Retinal pigment epithelial cell (primary cell): ENCODE measurements at regions not wholly inside any gene's neighbourhood (a gene's known extent, or its start where the extent isn't known, plus 50 kb on each side); places are given as distances from the start of the nearest gene placed in this dataset.

Source experiments
- DNase-seq: peaks from one replicate; pipeline ENCODE4 v3.0.0-alpha.2; 2010; ENCODE audit warnings: low read depth
- H3K4me3 ChIP-seq: 2 replicates; pipeline ENCODE4 v1.5.1; 2011; ENCODE audit warnings: mild to moderate bottlenecking, low read length, control low read depth, moderate library complexity
- CTCF ChIP-seq: conservative IDR thresholded peaks from 2 replicates; pipeline ENCODE4 v1.5.1; 2011; ENCODE audit warnings: low read depth, low read length, control low read depth, inconsistent platforms

- no peak for TF ChIP-seq CTCF
- H3K4me3 ChIP-seq = no peak overlapping the region
- no peak for DNase-seq
Observed at GRCh38 chr16:66049865-66050264, 316.6 kb upstream of the CDH5 start.

GRCh38 chr16:66045626-66046025 is 320.9 kb upstream of the CDH5 start:
- no peak for DNase-seq
- TF ChIP-seq CTCF = no peak
- H3K4me3 ChIP-seq = no peak overlapping the region

GRCh38 chr16:66044556-66044955 is 321.9 kb upstream of the CDH5 start:
- no peak for TF ChIP-seq CTCF
- DNase-seq = no peak
- H3K4me3 ChIP-seq = no peak overlapping the region

- no peak for TF ChIP-seq CTCF
- no peak overlapping the region for H3K4me3 ChIP-seq
Observed at GRCh38 chr16:66044089-66044488, 322.4 kb upstream of the CDH5 start.

GRCh38 chr16:66043326-66043725 is 323.2 kb upstream of the CDH5 start:
- TF ChIP-seq CTCF = no peak
- no peak overlapping the region for H3K4me3 ChIP-seq
- no peak for DNase-seq

More at GRCh38 chr16:66044089-66044488, 322.4 kb upstream of the CDH5 start:
- no peak for DNase-seq

- DNase-seq = no peak
- no peak overlapping the region for H3K4me3 ChIP-seq
- no peak for TF ChIP-seq CTCF
Observed at GRCh38 chr16:66042341-66042740, 324.1 kb upstream of the CDH5 start.

GRCh38 chr16:66041907-66042306 is 324.6 kb upstream of the CDH5 start:
- no peak for TF ChIP-seq CTCF
- H3K4me3 ChIP-seq = no peak overlapping the region
- no peak for DNase-seq
